WTC11 (cell line): ENCODE measurements at regions not wholly inside any gene's neighbourhood (a gene's known extent, or its start where the extent isn't known, plus 50 kb on each side); places are given as distances from the start of the nearest gene placed in this dataset.

Experiments used
- ATAC-seq: fragments of 200-7000 bp; cut with Tn5 transposase; 2 replicates; pipeline ENCODE4 v1.10.0; 2021; ENCODE audit warnings: mild to moderate bottlenecking, moderate library complexity
- CTCF ChIA-PET: fragments of 300-600 bp; sonication (Branson Sonifier 250); formaldehyde crosslinking; loops from one replicate; lab custom pipeline; 2021; ENCODE audit warnings: antibody characterized with exemption; lab: Charles Lee
- POLR2A ChIA-PET: fragments of 350-600 bp; sonication (Branson Sonifier 250); formaldehyde crosslinking; loops from one replicate; lab custom pipeline; 2021; ENCODE audit warnings: antibody characterized with exemption; lab: Charles Lee
- DNase-seq: peaks from one replicate; pipeline ENCODE4 v3.0.0; 2021; ENCODE audit warnings: low spot score
- H3K27ac Mint-ChIP-seq: 2 replicates; pipeline ENCODE4 v1.8.0; 2021; ENCODE audit warnings: mixed read lengths
- H3K27me3 Mint-ChIP-seq: 2 replicates; pipeline ENCODE4 v1.8.0; 2021; ENCODE audit warnings: low read depth, mild to moderate bottlenecking, moderate library complexity, mixed read lengths
- H3K36me3 Mint-ChIP-seq: 2 replicates; pipeline ENCODE4 v1.8.0; 2021; ENCODE audit warnings: mixed read lengths
- H3K4me1 Mint-ChIP-seq: 2 replicates; pipeline ENCODE4 v1.8.0; 2022; ENCODE audit warnings: mixed read lengths
- H3K4me3 Mint-ChIP-seq: 2 replicates; pipeline ENCODE4 v1.8.0; 2021; ENCODE audit warnings: mild to moderate bottlenecking, moderate library complexity, mixed read lengths
- H3K9me3 Mint-ChIP-seq: 2 replicates; pipeline ENCODE4 v1.8.0; 2021; ENCODE audit warnings: mixed read lengths
- CREM ChIP-seq: sonication (generic); formaldehyde crosslinking; IDR thresholded peaks from 2 replicates; pipeline ENCODE4 v1.8.1; 2022; ENCODE audit warnings: mild to moderate bottlenecking, missing genetic modification reagents, moderate library complexity
- FOXP1 ChIP-seq: sonication (generic); formaldehyde crosslinking; IDR thresholded peaks from 2 replicates; pipeline ENCODE4 v1.8.0; 2022; ENCODE audit warnings: missing genetic modification reagents, mild to moderate bottlenecking, moderate library complexity, borderline replicate concordance
- HMGA2 ChIP-seq: fragments of 250-450 bp; sonication (Bioruptor Pico); IDR thresholded peaks from 2 replicates; pipeline ENCODE4 v1.4.0; 2021; ENCODE audit warnings: mild to moderate bottlenecking, moderate library complexity
- NR1H2 ChIP-seq: sonication (generic); formaldehyde crosslinking; IDR thresholded peaks from 2 replicates; pipeline ENCODE4 v1.9.0; 2021; ENCODE audit warnings: mild to moderate bottlenecking, moderate library complexity, missing genetic modification reagents
- NR3C1 ChIP-seq: sonication (generic); formaldehyde crosslinking; conservative IDR thresholded peaks from 2 replicates; pipeline ENCODE4 v1.8.1; 2023; ENCODE audit warnings: low read depth, mild to moderate bottlenecking, missing genetic modification reagents
- PRRX2 ChIP-seq: fragments of 250-450 bp; sonication (Bioruptor Pico); IDR thresholded peaks from 2 replicates; pipeline ENCODE4 v1.8.0; 2021; ENCODE audit warnings: mild to moderate bottlenecking
- RELA ChIP-seq: sonication (generic); formaldehyde crosslinking; IDR thresholded peaks from 2 replicates; pipeline ENCODE4 v1.8.1; 2022; ENCODE audit warnings: missing genetic modification reagents, mild to moderate bottlenecking, borderline replicate concordance
- SMAD4 ChIP-seq: sonication (generic); formaldehyde crosslinking; IDR thresholded peaks from 2 replicates; pipeline ENCODE4 v1.8.0; 2022; ENCODE audit warnings: mild to moderate bottlenecking, missing genetic modification reagents
- ZBTB21 ChIP-seq: sonication (generic); formaldehyde crosslinking; IDR thresholded peaks from 2 replicates; pipeline ENCODE4 v1.8.1; 2023; ENCODE audit warnings: mild to moderate bottlenecking, missing genetic modification reagents, borderline replicate concordance
- TF ChIP-seq, protein P1 (sequence below): fragments of 250-450 bp; sonication (Bioruptor Pico); IDR thresholded peaks from 2 replicates; pipeline ENCODE4 v1.9.0; 2021; ENCODE audit warnings: mild to moderate bottlenecking
- TF ChIP-seq, protein P2 (sequence below): sonication (generic); formaldehyde crosslinking; IDR thresholded peaks from 2 replicates; pipeline ENCODE4 v1.8.0; 2022; ENCODE audit warnings: mild to moderate bottlenecking, missing genetic modification reagents
- TF ChIP-seq, protein P3 (sequence below): sonication (generic); formaldehyde crosslinking; IDR thresholded peaks from 2 replicates; pipeline ENCODE4 v1.8.0; 2022; ENCODE audit warnings: mild to moderate bottlenecking, missing genetic modification reagents
- TF ChIP-seq, protein P4 (sequence below): sonication (generic); formaldehyde crosslinking; IDR thresholded peaks from 2 replicates; pipeline ENCODE4 v1.8.1; 2023; ENCODE audit warnings: mild to moderate bottlenecking, missing genetic modification reagents, moderate library complexity
- TF ChIP-seq, protein P5 (sequence below): fragments of 250-450 bp; sonication (Bioruptor Pico); IDR thresholded peaks from 2 replicates; pipeline ENCODE4 v1.9.0; 2021; ENCODE audit warnings: mild to moderate bottlenecking
- TF ChIP-seq, protein P6 (sequence below): fragments of 250-450 bp; sonication (Bioruptor Pico); IDR thresholded peaks from 2 replicates; pipeline ENCODE4 v2.1.2; 2022; ENCODE audit warnings: mild to moderate bottlenecking, moderate library complexity

DNA sequence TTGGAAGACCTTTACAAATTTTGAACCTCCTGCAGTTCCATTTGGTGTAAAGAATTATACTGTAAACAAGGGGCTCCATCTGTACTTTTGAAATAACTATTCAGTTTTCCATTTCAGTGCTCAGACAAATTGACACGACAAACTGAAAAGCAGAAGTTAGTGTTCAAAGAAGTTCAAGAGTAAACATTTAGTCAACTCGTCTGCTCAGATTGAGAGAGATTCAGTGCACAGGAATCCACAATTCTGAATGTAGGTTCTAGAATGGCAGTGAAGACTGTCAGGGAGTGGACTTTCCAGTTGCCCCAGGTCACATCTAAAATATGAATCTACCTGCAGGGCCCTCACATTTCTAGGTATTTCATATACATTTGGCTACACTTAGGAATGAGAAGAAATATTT is 322.3 kb upstream of the TCF4 start:
- TF ChIP-seq PRRX2 (CRISPR knock-in tag) (no peak), HMGA2 (CRISPR knock-in tag) (no peak)
- TF ChIP-seq, protein P1, sequence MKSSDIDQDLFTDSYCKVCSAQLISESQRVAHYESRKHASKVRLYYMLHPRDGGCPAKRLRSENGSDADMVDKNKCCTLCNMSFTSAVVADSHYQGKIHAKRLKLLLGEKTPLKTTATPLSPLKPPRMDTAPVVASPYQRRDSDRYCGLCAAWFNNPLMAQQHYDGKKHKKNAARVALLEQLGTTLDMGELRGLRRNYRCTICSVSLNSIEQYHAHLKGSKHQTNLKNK = no peak
- H3K4me3 Mint-ChIP-seq = no peak overlapping the region
- ChIA-PET POLR2A (no interaction called here), CTCF (no interaction called here)
- peaks cover 18% of the 10 kb centered on the region for H3K36me3 Mint-ChIP-seq
- DNase-seq = no peak
- no peaks in the 10 kb centered on the region for H3K27me3 Mint-ChIP-seq
- H3K4me1 Mint-ChIP-seq = peaks cover 36% of the 10 kb centered on the region
- H3K9me3 Mint-ChIP-seq = peaks cover 18% of the 10 kb centered on the region
- ATAC-seq = no peak
- no peak overlapping the region for H3K27ac Mint-ChIP-seq

DNA sequence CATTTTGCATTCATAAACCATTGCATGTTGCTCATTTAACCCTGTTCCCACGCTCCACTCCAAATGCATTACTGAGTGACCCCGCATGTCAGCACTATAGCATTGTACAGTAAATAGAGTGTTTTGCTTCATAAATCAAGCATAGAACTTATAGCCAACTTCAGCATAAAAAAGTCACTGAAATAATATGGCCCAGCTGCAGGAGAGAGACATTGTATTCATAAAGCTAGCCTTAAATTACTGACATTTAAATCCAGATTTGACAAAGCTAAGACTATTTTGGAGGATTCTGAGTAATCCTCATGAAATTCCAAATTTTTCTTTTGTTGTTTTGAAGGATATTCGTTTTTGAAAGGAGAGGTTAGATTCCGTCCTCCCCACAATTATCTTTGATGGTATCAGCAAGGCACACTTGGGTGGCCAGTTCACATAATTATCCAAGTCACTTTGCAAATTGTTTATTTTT is 320.9 kb upstream of the TCF4 start:
- no peak for ATAC-seq
- POLR2A ChIA-PET = no interaction called here
- no peak overlapping the region for H3K4me3 Mint-ChIP-seq
- TF ChIP-seq RELA = no peak
- no peak for TF ChIP-seq NR3C1 (CRISPR knock-in tag)
- TF ChIP-seq, protein P2, sequence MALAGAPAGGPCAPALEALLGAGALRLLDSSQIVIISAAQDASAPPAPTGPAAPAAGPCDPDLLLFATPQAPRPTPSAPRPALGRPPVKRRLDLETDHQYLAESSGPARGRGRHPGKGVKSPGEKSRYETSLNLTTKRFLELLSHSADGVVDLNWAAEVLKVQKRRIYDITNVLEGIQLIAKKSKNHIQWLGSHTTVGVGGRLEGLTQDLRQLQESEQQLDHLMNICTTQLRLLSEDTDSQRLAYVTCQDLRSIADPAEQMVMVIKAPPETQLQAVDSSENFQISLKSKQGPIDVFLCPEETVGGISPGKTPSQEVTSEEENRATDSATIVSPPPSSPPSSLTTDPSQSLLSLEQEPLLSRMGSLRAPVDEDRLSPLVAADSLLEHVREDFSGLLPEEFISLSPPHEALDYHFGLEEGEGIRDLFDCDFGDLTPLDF (CRISPR knock-in tag) = no peak
- no peak for TF ChIP-seq SMAD4
- no peak for TF ChIP-seq NR1H2
- TF ChIP-seq, protein P3, sequence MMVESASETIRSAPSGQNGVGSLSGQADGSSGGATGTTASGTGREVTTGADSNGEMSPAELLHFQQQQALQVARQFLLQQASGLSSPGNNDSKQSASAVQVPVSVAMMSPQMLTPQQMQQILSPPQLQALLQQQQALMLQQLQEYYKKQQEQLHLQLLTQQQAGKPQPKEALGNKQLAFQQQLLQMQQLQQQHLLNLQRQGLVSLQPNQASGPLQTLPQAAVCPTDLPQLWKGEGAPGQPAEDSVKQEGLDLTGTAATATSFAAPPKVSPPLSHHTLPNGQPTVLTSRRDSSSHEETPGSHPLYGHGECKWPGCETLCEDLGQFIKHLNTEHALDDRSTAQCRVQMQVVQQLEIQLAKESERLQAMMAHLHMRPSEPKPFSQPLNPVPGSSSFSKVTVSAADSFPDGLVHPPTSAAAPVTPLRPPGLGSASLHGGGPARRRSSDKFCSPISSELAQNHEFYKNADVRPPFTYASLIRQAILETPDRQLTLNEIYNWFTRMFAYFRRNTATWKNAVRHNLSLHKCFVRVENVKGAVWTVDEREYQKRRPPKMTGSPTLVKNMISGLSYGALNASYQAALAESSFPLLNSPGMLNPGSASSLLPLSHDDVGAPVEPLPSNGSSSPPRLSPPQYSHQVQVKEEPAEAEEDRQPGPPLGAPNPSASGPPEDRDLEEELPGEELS (CRISPR knock-in tag) = no peak
- TF ChIP-seq, protein P1 = no peak
- TF ChIP-seq, protein P4, sequence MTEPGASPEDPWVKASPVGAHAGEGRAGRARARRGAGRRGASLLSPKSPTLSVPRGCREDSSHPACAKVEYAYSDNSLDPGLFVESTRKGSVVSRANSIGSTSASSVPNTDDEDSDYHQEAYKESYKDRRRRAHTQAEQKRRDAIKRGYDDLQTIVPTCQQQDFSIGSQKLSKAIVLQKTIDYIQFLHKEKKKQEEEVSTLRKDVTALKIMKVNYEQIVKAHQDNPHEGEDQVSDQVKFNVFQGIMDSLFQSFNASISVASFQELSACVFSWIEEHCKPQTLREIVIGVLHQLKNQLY = no peak
- TF ChIP-seq, protein P5, sequence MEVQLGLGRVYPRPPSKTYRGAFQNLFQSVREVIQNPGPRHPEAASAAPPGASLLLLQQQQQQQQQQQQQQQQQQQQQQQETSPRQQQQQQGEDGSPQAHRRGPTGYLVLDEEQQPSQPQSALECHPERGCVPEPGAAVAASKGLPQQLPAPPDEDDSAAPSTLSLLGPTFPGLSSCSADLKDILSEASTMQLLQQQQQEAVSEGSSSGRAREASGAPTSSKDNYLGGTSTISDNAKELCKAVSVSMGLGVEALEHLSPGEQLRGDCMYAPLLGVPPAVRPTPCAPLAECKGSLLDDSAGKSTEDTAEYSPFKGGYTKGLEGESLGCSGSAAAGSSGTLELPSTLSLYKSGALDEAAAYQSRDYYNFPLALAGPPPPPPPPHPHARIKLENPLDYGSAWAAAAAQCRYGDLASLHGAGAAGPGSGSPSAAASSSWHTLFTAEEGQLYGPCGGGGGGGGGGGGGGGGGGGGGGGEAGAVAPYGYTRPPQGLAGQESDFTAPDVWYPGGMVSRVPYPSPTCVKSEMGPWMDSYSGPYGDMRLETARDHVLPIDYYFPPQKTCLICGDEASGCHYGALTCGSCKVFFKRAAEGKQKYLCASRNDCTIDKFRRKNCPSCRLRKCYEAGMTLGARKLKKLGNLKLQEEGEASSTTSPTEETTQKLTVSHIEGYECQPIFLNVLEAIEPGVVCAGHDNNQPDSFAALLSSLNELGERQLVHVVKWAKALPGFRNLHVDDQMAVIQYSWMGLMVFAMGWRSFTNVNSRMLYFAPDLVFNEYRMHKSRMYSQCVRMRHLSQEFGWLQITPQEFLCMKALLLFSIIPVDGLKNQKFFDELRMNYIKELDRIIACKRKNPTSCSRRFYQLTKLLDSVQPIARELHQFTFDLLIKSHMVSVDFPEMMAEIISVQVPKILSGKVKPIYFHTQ = no peak
- TF ChIP-seq CREM = no peak
- TF ChIP-seq, all 79 proteins: peak for 0
- Mint-ChIP-seq H3K4me1 (peaks cover 39% of the 10 kb centered on the region), H3K27ac (peak overlapping the region; percentile 36; the same call in 1 of the 2 replicates), H3K27me3 (no peaks in the 10 kb centered on the region), H3K9me3 (peaks cover 16% of the 10 kb centered on the region), H3K36me3 (peaks cover 11% of the 10 kb centered on the region)
- CTCF ChIA-PET = no interaction called here
- DNase-seq = no peak

DNA sequence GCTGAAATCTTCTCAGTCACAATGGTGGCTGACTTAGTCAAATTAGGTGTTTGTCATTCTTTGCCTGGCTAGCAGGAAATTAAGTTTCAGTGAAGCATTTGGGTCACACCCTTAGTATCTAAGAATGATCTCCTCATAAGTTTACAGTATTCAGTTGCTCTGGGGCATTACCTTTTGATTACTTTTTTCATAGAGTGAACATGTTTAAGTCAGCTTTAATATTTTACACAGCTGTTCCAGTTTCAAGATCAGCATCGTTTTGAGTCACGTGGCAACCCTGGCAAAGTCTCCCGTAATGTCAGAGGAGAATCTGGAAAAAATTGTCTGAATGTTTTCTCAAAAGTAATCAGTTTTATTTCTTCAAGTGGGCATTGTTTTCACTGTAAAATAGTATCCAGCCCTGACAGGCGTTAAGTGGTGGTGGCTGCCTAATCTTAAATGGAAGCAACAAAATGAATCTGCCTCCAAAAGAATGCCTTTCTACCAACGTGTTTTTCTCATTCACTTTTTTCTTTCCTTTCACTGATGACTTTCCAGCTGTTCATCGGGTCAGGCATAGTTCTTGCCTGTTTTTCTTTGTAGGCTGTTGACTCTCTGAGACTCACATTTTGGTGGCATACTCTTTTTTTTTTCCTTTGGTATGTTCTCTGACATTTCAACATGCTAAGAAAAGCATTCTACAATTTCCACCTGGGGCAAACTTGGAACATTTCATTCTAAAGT is 319.6 kb upstream of the TCF4 start:
- Mint-ChIP-seq H3K9me3 (peaks cover 11% of the 10 kb centered on the region), H3K4me3 (no peak overlapping the region), H3K36me3 (peaks cover 7% of the 10 kb centered on the region; the same call in 1 of the 2 replicates), H3K4me1 (peaks cover 48% of the 10 kb centered on the region), H3K27ac (no peak overlapping the region; the same call in none of the 2 replicates), H3K27me3 (no peaks in the 10 kb centered on the region)
- CTCF ChIA-PET = interaction anchor here (1.2 kb wide), 1 partner anchor 176 kb away, joined by 5 read pairs; no protein-coding TSS in a partner anchor
- ATAC-seq (no peak), DNase-seq (no peak)
- POLR2A ChIA-PET = no interaction called here
- no peak for TF ChIP-seq ZBTB21
- no peak for TF ChIP-seq FOXP1 (CRISPR knock-in tag)
- TF ChIP-seq, protein P6, sequence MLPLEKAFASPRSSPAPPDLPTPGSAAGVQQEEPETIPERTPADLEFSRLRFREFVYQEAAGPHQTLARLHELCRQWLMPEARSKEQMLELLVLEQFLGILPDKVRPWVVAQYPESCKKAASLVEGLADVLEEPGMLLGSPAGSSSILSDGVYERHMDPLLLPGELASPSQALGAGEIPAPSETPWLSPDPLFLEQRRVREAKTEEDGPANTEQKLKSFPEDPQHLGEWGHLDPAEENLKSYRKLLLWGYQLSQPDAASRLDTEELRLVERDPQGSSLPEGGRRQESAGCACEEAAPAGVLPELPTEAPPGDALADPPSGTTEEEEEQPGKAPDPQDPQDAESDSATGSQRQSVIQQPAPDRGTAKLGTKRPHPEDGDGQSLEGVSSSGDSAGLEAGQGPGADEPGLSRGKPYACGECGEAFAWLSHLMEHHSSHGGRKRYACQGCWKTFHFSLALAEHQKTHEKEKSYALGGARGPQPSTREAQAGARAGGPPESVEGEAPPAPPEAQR (CRISPR knock-in tag) = no peak
